HL-60 (cell line): ENCODE measurements at regions not wholly inside any gene's neighbourhood (a gene's known extent, or its start where the extent isn't known, plus 50 kb on each side); places are given as distances from the start of the nearest gene placed in this dataset.

Source experiments
- CTCF ChIP-seq: IDR thresholded peaks from one replicate; pipeline ENCODE4 v1.5.1; 2011; ENCODE audit warnings: low read length, control low read depth, inconsistent platforms; ENCODE audit not compliant: insufficient read depth
- POLR2AphosphoS5 ChIP-seq: IDR thresholded peaks from 2 replicates; pipeline ENCODE4 v1.6.1; 2012; ENCODE audit warnings: low read depth
- SPI1 ChIP-seq: IDR thresholded peaks from 2 replicates; pipeline ENCODE4 v1.6.1; 2012; ENCODE audit warnings: low read depth, mild to moderate bottlenecking, borderline replicate concordance

- TF ChIP-seq CTCF, result no peak
- TF ChIP-seq POLR2AphosphoS5, result no peak
- TF ChIP-seq SPI1, result no peak
Measured at GRCh38 chr14:35959835-35960234, 133.7 kb downstream of the BRMS1L start.
